GM18951 (cell line): ENCODE measurements at regions not wholly inside any gene's neighbourhood (a gene's known extent, or its start where the extent isn't known, plus 50 kb on each side); places are given as distances from the start of the nearest gene placed in this dataset.

Source experiments
- POLR2A ChIP-seq: IDR thresholded peaks from 4 replicates; pipeline ENCODE4 v1.6.1; 2011; ENCODE audit warnings: mild to moderate bottlenecking; ENCODE audit not compliant: insufficient read length, insufficient read depth; ENCODE audit errors: extremely low read depth
- in situ Hi-C: fragments of 300-500 bp; cut with MboI; formaldehyde crosslinking; loops from one replicate; pipeline ENCODE4 v1.12.0; 2022; ENCODE audit warnings: low sequenced_read_pairs, mixed read lengths, inconsistent platforms; ENCODE audit not compliant: unreplicated experiment

DNA sequence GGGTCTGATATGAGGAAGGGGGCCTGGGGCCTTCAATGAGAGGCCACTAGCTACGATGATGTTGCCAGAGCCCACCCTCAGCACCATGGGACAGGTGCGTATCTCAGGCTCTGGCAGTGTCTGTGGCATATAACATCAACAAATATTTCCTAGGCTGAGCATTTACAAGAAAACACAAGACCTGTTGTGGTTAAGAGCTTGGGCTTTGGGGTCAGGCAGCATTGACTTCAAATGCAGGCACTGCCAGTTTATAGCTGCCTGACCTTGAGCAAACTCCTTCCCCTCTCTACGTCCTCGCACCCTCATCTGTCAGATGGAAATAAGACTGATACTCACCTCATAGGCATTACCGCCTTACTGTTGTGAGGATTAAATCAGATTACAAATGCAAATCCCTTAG lies 156.0 kb downstream of the KATNAL1 start:
- TF ChIP-seq POLR2A, result no peak
- in situ Hi-C loops, result no loop called here

DNA sequence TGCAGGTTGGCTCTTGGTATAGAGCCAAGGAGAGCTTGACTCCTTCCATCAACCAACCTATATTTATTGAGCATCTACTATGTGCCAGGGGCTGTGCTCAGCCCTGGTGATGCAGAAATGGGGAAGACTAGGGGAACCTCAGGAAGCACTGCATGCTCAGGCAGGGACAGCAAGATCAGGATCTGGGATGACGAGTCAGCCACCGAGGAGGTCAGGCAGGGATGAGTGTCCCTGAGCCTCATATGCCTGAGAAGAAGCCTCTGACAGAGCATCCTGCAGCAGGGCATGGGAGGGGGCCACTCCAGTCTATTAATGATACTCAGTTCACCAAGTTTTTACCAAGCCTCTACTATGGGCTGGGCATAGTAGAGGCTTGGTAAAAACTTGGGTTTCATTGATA lies 158.1 kb downstream of the KATNAL1 start:
- in situ Hi-C loops, result loop anchor here (25.0 kb wide), 1 partner anchor 663 kb away; no protein-coding TSS in a partner anchor
- no peak for TF ChIP-seq POLR2A

DNA sequence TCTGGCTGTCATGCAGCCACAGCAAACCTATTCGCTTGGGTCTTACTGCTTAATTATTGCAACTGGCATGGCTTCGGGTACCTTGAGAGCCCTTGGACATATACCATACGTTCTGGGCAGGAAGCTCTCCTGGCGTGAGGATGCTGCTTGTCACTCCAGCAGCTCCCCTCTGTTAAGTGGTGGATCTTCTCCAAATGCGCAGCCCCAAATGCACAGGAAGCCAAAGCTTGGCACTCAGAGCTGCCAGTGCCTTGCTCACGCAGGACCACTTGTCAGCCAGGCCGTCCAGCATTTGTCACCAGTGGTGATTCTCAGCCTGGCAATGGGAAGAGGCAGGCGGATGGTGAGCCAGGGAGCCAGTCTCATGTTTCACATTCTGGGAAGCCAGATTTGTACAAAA lies 158.6 kb downstream of the KATNAL1 start:
- in situ Hi-C loops, result loop anchor here (25.0 kb wide), 1 partner anchor 664 kb away; no protein-coding TSS in a partner anchor
- TF ChIP-seq POLR2A, result no peak

DNA sequence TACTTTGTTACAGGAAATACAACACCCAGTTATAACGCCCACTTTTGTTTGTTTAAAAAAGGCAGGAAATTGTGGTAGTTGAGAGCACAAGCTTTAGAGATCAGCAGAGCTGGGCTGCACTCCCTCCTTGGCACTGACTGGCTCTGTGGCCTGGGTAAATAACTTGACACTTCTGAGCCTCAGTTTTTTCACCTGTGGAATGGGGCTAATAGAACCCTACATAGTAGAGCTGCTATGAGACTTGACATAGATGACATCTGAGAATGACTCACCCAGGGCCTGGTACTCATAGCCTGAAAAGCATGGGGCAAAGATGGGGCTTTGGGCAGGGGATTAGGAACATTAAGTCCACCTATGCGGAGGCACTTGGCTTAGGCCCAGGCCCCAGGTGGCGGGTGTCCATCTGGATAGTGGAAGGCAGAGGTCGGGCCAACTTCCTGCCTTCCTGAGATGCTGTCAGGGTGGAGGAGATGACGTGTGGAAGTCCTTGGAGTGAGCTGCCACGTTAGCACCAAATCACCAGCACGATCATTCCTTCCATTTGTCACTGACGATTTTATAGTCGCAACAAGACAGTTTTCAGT lies 159.1 kb downstream of the KATNAL1 start:
- in situ Hi-C loops, result loop anchor here (25.0 kb wide), 1 partner anchor 664 kb away; no protein-coding TSS in a partner anchor
- TF ChIP-seq POLR2A, result no peak

DNA sequence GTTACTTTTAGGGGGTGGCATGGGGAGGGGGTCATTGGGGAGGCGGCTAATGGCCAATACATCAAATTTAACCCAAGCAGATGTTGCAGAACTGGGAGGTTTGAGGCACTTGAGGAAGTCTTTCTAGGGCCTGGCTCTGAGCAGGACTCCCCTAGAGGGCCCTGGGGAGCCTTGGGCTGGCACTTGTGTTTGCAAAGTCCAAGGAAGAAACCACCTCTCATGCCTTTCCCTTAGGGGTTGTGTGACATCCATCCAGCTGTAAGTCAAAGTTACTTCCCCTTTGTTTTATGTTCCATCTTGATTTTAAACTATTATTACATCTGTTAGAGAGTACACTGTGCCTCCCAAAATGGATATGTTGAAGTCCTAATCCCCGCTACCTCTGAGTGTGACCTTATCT lies 159.9 kb downstream of the KATNAL1 start:
- TF ChIP-seq POLR2A, result no peak
- in situ Hi-C loops, result loop anchor here (25.0 kb wide), 1 partner anchor 665 kb away; no protein-coding TSS in a partner anchor

DNA sequence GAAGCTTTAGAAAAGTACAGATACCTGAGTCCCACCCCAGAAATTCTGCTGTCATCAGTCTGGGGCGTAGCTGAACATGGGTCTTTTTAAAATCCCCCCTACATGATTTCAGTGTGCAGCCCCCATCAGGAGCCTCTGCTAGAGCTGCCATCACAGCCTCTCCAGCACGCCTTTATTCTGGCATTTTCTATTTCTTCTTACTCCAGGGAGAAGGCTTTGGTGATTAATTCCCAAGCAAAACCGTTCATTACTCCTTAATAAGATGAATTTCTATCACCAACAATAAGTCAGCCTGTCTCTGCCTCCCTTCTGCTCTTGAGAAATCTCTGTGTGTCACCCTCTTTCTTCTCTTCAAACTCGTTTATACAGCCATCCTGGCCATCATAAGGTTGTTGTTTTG lies 160.3 kb downstream of the KATNAL1 start:
- no peak for TF ChIP-seq POLR2A
- in situ Hi-C loops, result loop anchor here (25.0 kb wide), 1 partner anchor 665 kb away; no protein-coding TSS in a partner anchor

DNA sequence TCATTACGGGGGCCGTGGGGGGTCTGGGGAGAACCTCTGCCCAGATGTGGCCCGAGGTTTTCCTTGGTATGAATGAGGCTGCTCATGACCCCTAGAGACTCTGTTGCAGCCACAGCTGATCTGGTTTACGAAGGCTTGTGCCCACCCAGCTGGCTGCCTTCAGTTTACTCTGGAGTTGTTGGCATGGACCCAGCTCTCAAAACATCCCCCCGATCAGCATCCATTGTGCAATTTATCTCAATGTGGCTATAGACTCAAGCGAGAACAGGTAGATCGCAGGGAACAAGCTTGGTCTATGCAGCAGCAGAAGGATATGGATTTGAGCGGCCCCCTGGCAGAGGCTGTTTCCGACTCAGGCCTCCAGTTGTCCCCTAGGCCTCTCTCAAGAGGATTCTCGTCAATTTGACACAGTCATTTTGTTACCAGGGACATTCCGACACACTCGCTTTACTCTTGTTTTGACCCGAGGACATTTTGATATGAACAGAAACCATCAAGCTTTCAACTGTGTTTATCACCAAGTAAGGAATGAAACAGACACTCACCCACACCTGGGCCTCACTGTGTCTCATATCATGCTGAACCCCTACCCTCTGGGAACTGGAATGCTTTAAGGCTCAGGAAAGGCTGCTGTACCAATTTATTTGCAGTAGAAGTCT lies 161.5 kb downstream of the KATNAL1 start:
- no peak for TF ChIP-seq POLR2A
- in situ Hi-C loops, result loop anchor here (25.0 kb wide), 1 partner anchor 666 kb away; no protein-coding TSS in a partner anchor

DNA sequence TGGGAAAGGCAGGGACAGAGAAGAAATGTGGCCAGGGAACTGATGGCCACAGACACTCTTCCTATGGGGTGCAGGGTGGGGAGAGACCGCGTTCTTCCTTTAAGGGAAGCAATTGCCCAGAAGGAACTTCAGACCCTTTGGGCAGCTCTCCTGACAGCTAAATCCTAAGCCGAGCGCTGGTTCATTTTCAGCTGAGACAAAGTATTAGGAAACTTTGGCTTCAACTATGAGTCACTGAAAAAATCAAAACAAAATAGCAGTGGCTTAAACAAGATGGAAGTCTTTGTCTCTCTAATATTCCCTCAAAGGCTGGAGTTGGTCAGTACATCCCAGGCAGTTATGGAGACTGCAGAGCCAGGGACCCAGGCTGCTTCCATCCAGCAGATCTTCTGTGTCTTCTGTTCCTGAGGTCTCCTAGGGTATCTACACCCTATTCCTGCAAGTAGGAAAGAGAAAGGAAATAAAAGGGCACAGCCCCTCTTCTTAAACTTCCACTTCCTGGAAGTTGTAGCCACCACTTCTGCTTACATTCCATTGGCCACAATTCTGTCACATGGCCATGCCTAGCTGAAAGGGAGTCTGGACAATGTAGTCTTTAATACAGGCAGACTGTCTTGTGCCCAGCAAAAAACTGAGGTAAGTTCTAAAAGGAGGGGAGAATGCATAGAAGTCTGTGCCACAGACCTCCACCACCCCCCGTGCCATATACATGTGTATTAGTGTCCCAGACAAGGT lies 163.5 kb downstream of the KATNAL1 start:
- in situ Hi-C loops, result loop anchor here (25.0 kb wide), 1 partner anchor 668 kb away; no protein-coding TSS in a partner anchor
- no peak for TF ChIP-seq POLR2A

DNA sequence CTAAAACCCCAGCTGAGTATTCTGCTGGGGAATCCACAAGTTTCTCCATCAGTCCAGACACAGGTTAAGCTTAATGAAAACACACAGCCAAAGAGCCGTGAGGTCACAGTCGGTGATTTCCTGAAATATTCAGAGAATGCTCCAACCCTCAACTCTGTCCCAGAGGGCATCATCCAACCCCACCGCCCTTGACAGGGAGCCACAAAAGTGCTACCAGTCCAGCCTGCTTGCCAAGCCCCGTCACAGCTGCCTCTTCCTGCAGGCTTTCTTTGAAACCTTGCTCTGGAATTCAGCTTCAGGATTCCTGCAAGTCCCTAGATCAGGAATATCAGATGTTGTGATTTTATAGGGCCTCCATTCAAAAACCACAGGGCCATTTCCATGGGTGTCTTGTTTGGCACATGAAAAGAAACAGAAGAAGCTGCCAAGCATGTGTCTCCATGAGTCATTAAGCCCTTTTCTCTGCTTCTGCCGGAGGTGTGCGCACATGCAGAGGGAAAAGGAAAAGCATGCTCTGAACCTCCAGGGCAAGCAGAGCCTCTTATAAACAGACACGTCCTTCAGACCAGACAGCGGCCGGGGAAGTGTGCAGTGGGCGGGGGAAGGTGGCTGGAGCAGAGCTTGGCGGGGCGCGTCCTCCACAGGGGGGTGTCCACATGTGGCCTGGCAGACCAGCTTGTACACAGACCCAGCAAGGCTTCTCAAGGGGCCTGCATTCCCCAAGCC lies 164.7 kb downstream of the KATNAL1 start:
- in situ Hi-C loops, result loop anchor here (25.0 kb wide), 1 partner anchor 670 kb away; no protein-coding TSS in a partner anchor
- TF ChIP-seq POLR2A, result no peak

DNA sequence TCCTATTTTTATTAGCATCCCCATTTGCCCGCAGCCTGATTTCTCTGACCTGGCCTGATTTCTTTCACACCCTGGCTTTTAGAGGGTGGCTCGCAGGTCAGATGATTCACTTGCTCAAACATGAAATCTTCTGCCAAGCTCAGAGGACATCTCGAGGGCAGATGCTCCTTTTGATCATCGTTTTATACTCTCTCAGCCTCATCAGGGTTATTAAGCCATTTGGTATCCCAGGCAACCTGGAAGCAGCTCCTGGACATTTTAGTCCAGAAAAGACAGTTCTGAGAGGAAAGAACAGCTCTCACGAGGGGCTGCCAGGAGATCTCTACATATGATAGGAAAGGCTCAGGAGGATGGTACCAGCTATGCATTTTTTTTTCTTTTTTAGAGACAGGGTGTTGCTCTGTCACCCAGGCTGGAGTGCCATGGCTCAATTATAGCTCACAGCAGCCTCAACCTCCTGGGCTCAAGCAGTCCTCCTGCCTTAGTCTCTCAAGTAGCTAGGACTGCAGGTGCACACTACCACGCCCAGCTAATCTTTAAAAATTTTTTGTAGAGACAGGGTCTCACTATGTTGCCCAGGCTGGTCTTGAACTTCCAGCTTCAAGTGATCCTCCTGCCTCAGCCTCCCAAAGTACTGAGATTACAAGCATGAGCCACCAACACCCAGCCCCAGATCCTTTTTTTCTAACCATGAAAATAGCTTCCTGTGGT lies 165.4 kb downstream of the KATNAL1 start:
- in situ Hi-C loops, result loop anchor here (25.0 kb wide), 1 partner anchor 670 kb away; no protein-coding TSS in a partner anchor
- no peak for TF ChIP-seq POLR2A

DNA sequence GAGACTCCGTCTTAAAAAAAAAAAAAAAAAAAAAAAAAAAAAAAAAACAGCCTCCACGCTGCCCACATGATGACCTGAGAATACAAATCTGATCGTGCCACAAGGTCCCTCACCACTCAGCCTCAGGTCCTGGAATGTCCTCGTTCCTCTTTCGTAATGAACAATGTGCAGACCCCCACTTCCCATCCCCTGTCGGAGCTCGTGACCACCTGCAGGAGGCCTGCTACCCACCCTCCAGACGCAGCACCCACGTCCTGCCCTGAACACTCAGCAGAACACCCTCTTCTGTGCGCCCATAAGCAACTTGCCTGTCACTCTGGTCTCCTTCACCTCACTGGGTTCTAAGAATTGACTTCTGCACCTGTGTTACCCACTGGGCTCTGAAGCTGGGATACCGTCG lies 166.4 kb downstream of the KATNAL1 start:
- TF ChIP-seq POLR2A, result no peak
- in situ Hi-C loops, result loop anchor here (25.0 kb wide), 1 partner anchor 671 kb away; no protein-coding TSS in a partner anchor

DNA sequence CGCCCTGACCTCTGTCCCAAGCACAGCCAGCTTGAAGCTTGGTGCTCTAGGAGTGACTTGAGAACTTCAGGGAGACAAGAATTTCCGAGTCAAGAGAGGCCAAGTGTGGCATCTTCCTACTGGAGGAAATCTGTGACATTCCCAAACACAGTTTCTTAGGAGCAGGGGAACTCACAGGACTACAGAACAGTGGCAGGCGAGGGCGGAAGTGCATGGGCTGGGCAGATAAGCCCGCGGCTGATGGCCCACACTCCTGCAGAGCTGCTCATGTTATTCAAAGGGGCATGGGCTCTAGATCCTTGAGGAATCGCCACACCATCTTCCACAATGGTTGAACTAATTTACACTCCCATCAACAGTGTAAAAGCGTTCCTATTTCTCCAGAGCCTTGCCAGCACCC lies 168.8 kb downstream of the KATNAL1 start:
- in situ Hi-C loops, result loop anchor here (10.0 to 25.0 kb wide), 2 partner anchors 426 to 674 kb away; no protein-coding TSS in a partner anchor
- no peak for TF ChIP-seq POLR2A

DNA sequence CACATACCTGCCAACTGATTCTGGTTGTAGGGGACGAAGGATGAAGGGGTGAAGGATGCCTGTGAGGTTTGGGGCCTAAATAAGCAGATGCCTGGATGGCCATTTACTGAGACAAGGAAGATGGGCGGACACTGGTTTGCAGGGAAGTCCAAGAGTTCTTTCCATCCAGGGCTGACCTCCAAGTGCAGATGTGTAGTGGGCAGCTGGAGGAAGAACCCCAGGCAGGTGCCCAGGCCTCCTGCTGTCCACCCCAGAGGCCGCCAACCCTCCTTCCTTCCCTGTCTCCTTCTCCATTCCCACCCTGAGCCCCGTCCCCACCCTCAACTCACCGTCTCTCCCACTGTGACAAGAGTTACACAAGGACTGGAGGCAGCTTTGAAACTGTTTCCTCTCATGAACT lies 171.5 kb downstream of the KATNAL1 start:
- TF ChIP-seq POLR2A, result no peak
- in situ Hi-C loops, result loop anchor here (10.0 to 25.0 kb wide), 2 partner anchors 429 to 676 kb away; no protein-coding TSS in a partner anchor
